A172 (cell line): ENCODE measurements at regions not wholly inside any gene's neighbourhood (a gene's known extent, or its start where the extent isn't known, plus 50 kb on each side); places are given as distances from the start of the nearest gene placed in this dataset.
A peak's percentile ranks its signal among the peaks of the same experiment; 100 is the strongest.

Experiments
- DNase-seq: peaks from one replicate; pipeline ENCODE4 v3.0.0-alpha.2; 2015; ENCODE audit warnings: low spot score

DNA sequence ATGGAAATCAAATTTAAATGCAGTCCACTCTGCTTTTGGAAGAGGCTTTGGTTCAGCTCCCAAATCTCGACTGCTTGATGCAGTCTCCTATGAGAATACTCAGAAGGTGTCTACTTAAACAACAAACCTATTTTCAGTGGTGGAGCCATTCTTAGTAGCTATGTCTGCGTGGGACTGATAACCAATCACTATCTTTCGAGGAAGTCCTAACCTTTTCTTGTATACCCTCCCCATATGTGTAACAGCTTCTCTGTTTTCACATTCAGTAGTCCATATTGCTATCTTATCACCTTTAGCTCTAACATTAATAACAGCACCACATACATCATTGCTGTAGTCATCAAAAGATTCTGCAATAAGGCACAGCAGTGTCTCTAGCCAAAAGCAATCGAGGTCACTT is 333.0 kb upstream of the ATP11B start:
- DNase-seq: no peak

DNA sequence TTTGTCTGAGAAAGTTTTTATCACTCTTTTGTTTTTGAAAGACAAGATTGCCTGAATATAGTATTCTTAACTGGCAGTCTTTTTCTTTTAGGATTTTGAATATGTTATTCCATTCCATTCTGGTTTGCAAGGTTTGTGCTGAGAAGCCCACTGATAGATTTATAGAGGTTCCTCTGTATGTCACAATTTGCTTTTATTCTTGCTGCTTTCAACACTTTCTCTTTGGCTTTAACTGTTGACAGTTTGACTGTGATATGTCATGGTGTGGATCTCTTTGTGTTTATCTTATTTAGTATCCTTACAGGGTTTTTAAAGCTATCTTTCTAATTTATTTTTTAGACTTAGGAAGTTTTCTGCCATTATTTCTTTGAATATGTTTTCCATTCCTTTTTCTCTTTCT is 331.2 kb upstream of the ATP11B start:
- no peak for DNase-seq

- DNase-seq: no peak
Observed at GRCh38 chr3:182464513-182465145, 328.7 kb upstream of the ATP11B start.

DNA sequence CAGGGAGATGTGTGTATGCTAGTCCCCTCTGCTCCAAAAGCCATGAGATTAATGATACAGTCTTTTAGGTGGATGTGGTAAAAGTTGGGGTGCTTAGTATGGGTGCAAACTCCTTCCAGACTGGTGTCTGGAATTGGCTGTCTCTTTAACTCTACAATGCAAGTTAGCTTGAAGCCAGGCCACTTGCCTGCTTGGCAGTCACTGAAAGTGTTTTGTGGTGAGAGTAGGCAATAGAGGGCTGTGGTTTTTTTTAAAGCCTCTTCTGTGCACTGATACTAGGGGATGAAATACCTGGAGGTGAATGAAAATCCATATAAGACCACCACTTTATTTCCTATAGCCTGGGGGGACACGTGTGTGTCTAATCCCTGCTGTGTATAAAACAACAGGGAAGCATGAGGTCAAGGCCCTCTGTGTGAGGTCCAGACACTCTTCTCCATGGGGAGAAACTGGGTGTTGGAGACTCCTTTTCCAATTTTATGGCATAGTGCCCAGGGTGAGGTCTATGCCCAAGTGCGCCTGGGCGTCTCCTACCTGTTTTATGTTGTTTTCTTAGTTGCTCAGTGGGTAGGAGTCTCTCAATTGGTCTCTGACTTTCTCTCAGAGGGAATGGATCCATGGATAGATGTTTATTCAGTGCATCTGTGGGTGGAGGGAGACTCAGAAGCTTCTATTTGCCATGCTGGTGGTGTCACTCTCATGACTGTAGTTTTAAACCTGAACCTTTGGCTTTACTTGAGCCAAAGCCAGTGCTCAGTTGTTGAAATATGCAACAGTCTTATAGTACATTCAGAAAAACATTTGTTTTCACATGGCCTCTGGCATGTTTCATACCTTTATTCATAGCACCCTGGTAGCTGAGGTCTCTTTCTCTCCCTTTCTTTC is 327.8 kb upstream of the ATP11B start:
- no peak for DNase-seq

- DNase-seq: no peak
Observed at GRCh38 chr3:182469086-182469485, 324.2 kb upstream of the ATP11B start.

DNA sequence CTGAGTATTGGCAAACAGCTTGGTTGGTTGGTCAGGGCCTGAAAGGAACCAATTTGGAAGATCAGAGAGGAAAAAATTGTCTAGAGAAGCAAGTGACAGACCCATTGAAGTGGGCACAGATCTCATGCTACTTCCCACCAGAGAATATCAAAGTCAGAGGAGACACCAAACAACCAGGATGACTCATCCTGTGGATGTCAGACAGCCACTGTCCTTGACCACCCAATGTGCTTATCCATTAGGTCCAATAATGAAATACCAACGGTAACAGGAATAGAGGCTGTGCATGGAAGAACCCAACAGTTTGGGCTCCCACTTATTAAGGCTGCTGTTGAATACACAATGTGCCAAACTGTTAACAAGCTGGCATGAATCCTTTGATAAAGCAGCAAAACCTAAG is 323.1 kb upstream of the ATP11B start:
- no peak for DNase-seq

GRCh38 chr3:182473191-182473710 is 320.1 kb upstream of the ATP11B start:
- no peak for DNase-seq

- no peak for DNase-seq
Observed at GRCh38 chr3:182478369-182478768, 314.9 kb upstream of the ATP11B start.

DNA sequence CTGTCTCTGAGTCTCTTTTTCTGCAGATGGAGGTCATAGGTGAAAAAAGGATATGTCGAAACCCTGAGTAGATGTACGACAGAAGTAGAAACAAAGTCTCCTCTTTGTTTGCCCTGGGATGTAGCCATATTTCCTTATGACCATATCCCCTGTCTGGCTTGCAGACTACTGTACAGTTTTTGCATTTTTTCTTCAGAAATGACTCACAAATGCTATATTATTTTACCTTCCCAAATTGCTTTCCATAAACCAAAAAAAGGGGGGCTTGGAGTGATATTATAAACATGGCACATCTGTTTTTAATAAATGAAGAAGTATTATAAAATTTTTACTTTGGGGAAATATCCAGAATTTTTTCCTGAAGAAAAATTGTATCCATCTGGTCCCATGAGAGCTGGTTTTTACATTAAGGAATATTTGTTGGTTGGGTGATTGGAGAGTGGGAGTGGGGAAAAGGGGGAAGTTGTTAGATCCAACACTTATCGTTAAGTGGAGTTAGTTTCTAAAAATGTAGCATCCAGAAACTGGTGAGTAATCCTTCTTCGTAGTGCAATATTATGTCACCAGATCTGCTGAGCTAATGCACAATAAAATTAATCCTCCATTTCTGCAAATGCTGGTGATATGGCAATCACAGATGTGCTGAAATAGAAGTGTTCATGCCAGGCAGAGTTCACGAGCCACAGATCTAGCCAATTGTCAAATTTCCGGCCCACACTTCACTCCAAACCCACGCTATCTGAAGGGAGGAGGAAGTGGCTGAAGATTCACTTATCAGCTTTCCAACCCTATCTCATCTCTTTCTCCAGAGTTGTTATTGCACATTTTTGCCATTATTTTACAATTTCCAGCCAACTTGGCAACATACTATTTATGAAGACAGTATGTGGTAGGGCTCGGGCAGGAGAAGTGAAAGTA is 313.6 kb upstream of the ATP11B start:
- DNase-seq: no peak

DNA sequence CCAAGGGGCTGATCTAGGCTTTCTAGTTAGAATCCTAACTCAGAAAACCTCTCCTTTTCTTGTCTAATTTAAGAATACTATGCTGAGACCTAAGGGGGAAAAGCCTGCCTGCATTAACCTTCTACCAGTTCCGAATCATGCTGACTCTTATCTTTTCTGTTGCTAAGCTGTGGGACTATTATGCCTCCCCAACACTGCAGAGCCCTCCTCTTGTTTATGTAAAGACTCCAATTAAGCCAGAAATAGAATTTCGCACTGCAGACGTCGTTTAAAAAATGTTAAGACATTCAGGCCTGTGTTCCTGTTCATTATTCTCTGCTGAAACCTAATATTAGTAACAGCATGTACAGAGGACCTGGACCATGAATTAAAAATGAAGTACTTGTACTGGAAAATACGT is 310.6 kb upstream of the ATP11B start:
- DNase-seq: no peak

DNA sequence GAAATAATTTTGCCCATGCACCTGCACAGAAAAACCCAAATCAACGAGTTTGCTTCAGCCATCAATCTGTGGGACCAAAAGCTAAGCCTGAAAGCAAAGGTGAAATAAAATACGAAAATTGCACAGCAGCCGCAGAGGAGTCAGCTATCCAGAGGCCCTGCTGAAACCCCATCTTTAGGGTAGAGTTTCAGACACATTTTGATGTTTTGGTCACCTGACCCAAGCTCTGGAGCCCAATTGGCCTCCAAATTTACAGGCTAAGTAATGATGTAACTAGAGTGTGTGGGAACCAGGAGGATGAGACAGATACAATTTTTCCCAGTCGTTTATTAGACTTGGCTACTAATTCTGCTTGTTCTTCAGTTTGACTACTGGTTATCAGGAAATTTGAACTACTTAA is 308.6 kb upstream of the ATP11B start:
- DNase-seq: no peak

GRCh38 chr3:182485301-182485700 is 308.0 kb upstream of the ATP11B start:
- DNase-seq: no peak

GRCh38 chr3:182486463-182486862 is 306.8 kb upstream of the ATP11B start:
- DNase-seq: no peak

DNA sequence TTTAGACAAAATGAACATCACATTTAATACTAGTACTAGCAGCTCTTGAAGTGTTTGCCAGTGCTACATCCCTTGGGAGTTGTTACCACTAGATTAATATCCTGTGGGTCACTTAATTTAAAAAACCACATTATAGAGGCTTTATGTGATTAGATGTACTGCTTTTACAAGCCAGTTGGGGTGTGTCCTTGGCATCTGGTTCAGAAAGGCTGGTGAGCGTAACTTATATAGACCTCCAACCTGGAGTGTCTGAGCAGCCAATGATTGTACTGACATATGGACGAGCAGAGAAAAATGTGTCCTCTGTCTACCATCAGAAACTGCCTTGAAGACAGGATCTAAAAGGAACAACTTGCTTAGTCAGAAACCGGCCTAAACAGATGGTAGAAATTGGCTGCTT is 306.2 kb upstream of the ATP11B start:
- DNase-seq: no peak

- DNase-seq: no peak
Observed at GRCh38 chr3:182487611-182488010, 305.7 kb upstream of the ATP11B start.

GRCh38 chr3:182490596-182491491 is 302.5 kb upstream of the ATP11B start:
- peak; percentile 39 for DNase-seq

DNA sequence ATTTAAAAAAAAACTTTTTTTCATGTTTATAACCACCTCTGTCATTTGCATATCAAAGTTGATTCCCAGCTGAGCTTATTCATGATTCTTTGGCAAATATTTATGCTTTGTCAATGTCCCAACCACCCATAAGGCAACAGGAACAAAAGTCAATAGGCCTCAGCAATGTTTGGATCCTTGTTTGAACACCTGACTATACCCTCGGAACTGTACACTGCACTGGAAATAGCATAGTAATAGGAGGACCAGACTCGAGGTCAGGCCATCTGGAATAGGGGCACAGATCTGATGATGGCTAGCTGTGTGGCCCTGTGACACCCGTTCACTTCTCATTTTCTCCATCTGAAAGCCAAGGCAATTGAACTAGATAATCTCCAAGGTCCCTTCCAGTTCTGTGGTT is 301.7 kb upstream of the ATP11B start:
- no peak for DNase-seq

- no peak for DNase-seq
Observed at GRCh38 chr3:182492536-182492935, 300.8 kb upstream of the ATP11B start.

GRCh38 chr3:182500289-182500688 is 293.0 kb upstream of the ATP11B start:
- DNase-seq: no peak

DNA sequence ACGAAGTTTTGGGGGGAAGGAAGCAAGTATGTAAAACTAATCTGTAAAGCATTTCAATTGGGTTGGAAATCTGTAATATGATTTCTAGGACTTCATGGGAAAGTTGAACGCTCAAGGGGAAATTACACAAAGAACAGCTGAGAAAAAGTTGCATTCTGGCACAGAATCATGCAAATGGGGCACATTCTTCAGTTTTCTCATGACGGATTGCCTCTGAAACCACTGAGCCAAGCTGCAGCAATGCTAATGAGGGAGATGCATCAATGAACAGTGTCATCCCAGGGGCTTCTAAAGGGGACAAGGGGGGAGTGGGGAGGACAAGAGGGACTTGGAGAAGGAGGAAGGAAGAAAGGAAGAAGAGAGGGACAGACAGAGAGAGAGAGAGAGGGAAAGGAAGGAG is 291.4 kb upstream of the ATP11B start:
- no peak for DNase-seq

DNA sequence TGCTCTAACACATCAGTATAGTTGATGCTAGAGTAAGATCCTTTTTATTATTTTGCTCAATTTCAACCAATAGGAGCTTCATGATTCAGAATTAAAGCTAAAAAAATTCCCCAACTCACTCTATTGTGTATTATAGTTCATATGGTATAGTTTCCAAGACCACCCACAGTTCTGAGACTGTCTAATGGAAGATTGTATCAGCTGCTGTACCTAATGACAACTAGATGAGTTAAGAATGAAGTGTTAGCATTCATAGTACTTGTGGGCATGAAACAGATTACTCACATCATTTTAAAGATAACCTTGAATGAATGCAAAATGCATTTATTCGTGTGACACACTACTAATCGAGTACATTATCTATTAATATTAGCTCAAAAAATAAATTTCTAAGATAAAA is 289.9 kb upstream of the ATP11B start:
- DNase-seq: no peak
